Endothelial cell of umbilical vein (primary cell): ENCODE measurements at regions not wholly inside any gene's neighbourhood (a gene's known extent, or its start where the extent isn't known, plus 50 kb on each side); places are given as distances from the start of the nearest gene placed in this dataset.

Source experiments
- BruUV-seq: library from RNA; stranded (reverse); fragments of 400-500 nt; replicated peaks from 2 replicates; lab custom pipeline; 2021; lab: Mats Ljungman, UMichigan
- CTCF ChIA-PET: fragments of 300-600, 350-600 bp; sonication (Branson Sonifier 250); formaldehyde crosslinking; loops from one replicate; lab custom pipeline; 2021; ENCODE audit warnings: antibody characterized with exemption, inconsistent platforms; lab: Charles Lee
- POLR2A ChIA-PET: fragments of 300-600, 350-600 bp; sonication (Branson Sonifier 250); formaldehyde crosslinking; loops from one replicate; lab custom pipeline; 2021; ENCODE audit warnings: antibody characterized with exemption, inconsistent platforms; lab: Charles Lee
- DNase-seq: peaks from one replicate; pipeline ENCODE4 v3.0.0-alpha.2; 2011; ENCODE audit warnings: low read depth, low spot score
- FAIRE-seq: peaks from 2 replicates; lab custom pipeline; 2011; peaks lifted over from hg19 to GRCh38; lab: Jason Lieb, UNC
- H2AFZ ChIP-seq: 2 replicates; pipeline ENCODE4 v1.6.0; 2012; ENCODE audit warnings: low read depth, low read length, control low read depth, inconsistent platforms
- H3K27ac ChIP-seq: 2 replicates; pipeline ENCODE4 v1.5.1; 2011; ENCODE audit warnings: low read depth, mild to moderate bottlenecking, control low read depth, low read length, moderate library complexity; ENCODE audit not compliant: insufficient read depth
- H3K27me3 ChIP-seq, 2 experiments: 2 replicates each; pipeline versions ENCODE4 v1.6.0 to v1.6.1; 2011; ENCODE audit warnings: low read length in 2 of 2, mixed read lengths in 1 of 2; ENCODE audit not compliant: control insufficient read depth in 2 of 2, insufficient read depth in 2 of 2
- H3K36me3 ChIP-seq, 2 experiments: 2 replicates in 1 of 2; 3 replicates in 1 of 2; pipeline ENCODE4 v1.5.1; 2011; ENCODE audit warnings: low read length in 2 of 2, mild to moderate bottlenecking in 1 of 2, moderate library complexity in 1 of 2; ENCODE audit not compliant: control insufficient read depth in 2 of 2, insufficient read depth in 2 of 2; ENCODE audit errors: extremely low read depth in 1 of 2
- H3K4me1 ChIP-seq: 3 replicates; pipeline ENCODE4 v1.5.1; 2011; ENCODE audit warnings: mild to moderate bottlenecking, low read length; ENCODE audit not compliant: control insufficient read depth, insufficient read depth; ENCODE audit errors: extremely low read depth
- H3K4me2 ChIP-seq: 2 replicates; pipeline ENCODE4 v1.6.1; 2011; ENCODE audit warnings: low read length, control low read depth, mixed read lengths; ENCODE audit not compliant: insufficient read depth
- H3K4me3 ChIP-seq, 3 experiments: fragments of 200-600 bp in 1 of 3; sonication (generic), shearing (Covaris generic) in 1 of 3; replicated peaks in 1 of 3; 2 replicates each; pipeline ENCODE4 v1.5.1; 2011 to 2016; ENCODE audit warnings: control low read depth in 3 of 3, low read length in 3 of 3, mild to moderate bottlenecking in 2 of 3, inconsistent platforms in 1 of 3, low read depth in 1 of 3, moderate library complexity in 1 of 3; ENCODE audit not compliant: insufficient read depth in 1 of 3
- H3K79me2 ChIP-seq: 2 replicates; pipeline ENCODE4 v1.6.0; 2012; ENCODE audit warnings: low read length, inconsistent platforms; ENCODE audit not compliant: control insufficient read depth, insufficient read depth
- H3K9ac ChIP-seq: replicated peaks from 2 replicates; pipeline ENCODE3; 2011; ENCODE audit warnings: low read length, control low read depth; ENCODE audit not compliant: insufficient read depth; ENCODE audit errors: extremely low read depth
- H3K9me1 ChIP-seq: replicated peaks from 3 replicates; pipeline ENCODE4 v1.6.0; 2011; ENCODE audit warnings: mild to moderate bottlenecking, low read length; ENCODE audit not compliant: control insufficient read depth, insufficient read depth; ENCODE audit errors: extremely low read depth
- H3K9me3 ChIP-seq: replicated peaks from 2 replicates; pipeline ENCODE4 v1.5.1; 2012; ENCODE audit warnings: low read length, inconsistent platforms; ENCODE audit not compliant: control insufficient read depth, insufficient read depth
- H4K20me1 ChIP-seq: replicated peaks from 2 replicates; pipeline ENCODE3; 2011; ENCODE audit warnings: mild to moderate bottlenecking, low read length; ENCODE audit not compliant: control insufficient read depth, insufficient read depth; ENCODE audit errors: extremely low read depth
- EZH2 ChIP-seq: IDR thresholded peaks from 2 replicates; pipeline ENCODE4 v1.6.1; 2012; ENCODE audit warnings: borderline replicate concordance, low read depth, mild to moderate bottlenecking, moderate library complexity, low read length, inconsistent platforms; ENCODE audit not compliant: severe bottlenecking
- FOS ChIP-seq: IDR thresholded peaks from 2 replicates; pipeline ENCODE4 v1.6.1; 2011; ENCODE audit warnings: mild to moderate bottlenecking, low read length, moderate library complexity, borderline replicate concordance; ENCODE audit not compliant: insufficient read depth
- GATA2 ChIP-seq: IDR thresholded peaks from 2 replicates; pipeline ENCODE4 v1.7.0; 2011; ENCODE audit warnings: low read depth, mild to moderate bottlenecking, moderate library complexity, mixed read lengths, low read length; ENCODE audit not compliant: insufficient read length, insufficient read depth
- JUN ChIP-seq: IDR thresholded peaks from 2 replicates; pipeline ENCODE4 v1.6.1; 2011; ENCODE audit warnings: borderline replicate concordance, low read depth; ENCODE audit not compliant: insufficient read length, insufficient read depth
- MYC ChIP-seq: IDR thresholded peaks from one replicate; pipeline ENCODE4 v1.6.1; 2011; ENCODE audit warnings: mild to moderate bottlenecking, low read depth, low read length
- POLR2A ChIP-seq: IDR thresholded peaks from 2 replicates; pipeline ENCODE4 v1.6.1; 2012; ENCODE audit warnings: low read depth, mild to moderate bottlenecking, control low read depth, low read length
- POLR2AphosphoS5 ChIP-seq: IDR thresholded peaks from 2 replicates; pipeline ENCODE4 v1.6.1; 2012; ENCODE audit warnings: low read depth, mild to moderate bottlenecking, control low read depth, low read length, moderate library complexity; ENCODE audit not compliant: insufficient read depth
- dilution Hi-C: fragments of 300-500 bp; cut with MboI; formaldehyde crosslinking; loops from one replicate; pipeline ENCODE4 v1.15.0; 2019; ENCODE audit warnings: low sequenced_read_pairs; ENCODE audit not compliant: extremely low pct_ligation_motif_present
- intact Hi-C: fragments of 100-400 bp; cut with micrococcal nuclease; formaldehyde crosslinking; loops from one replicate; pipeline ENCODE4 v1.10.0; 2022
- TF ChIP-seq, protein P1 (sequence below): IDR thresholded peaks from 2 replicates; pipeline ENCODE4 v1.6.1; 2011; ENCODE audit not compliant: insufficient read depth, insufficient read length
- TF ChIP-seq, protein P2 (sequence below), 2 donors: IDR thresholded peaks; 1 replicate in 1 of 2; 2 replicates in 1 of 2; pipeline ENCODE4 v1.5.1; 2011; ENCODE audit warnings: low read length in 2 of 2, mild to moderate bottlenecking in 2 of 2, moderate library complexity in 2 of 2, control low read depth in 1 of 2, inconsistent platforms in 1 of 2, low read depth in 1 of 2; ENCODE audit not compliant: insufficient read depth in 1 of 2; ENCODE audit errors: extremely low read depth in 1 of 2

DNA sequence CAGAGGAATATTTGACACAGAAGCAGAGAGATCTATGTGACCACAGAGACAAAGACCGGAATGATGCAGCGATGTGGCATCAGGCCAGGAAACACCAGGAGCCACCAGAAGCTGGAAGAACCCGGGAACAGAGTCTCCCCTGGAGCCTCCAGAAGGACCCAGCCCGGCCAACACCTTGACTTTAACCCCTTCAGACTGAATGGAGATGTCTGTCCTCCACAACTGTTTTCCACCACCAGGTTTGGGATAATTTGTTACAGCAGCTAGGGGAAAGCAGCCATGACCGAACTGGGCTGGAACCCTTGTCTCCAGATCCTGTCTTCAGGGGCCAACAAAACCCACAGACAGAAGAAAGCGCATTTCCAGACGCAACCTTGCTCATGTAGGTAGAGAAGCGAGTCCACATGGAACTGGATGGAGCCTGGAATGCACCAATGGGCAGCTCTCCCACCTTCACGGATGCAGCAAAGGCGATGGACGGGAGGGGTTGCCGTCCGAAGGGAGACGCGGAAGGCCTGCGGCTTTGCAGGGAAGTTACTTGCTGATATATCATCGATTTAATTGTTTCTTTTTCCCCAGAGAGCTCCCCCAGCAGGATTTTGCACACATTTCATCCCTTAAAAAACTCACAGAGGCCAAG, 396.6 kb downstream of the NPHP4 start:
- H2AFZ ChIP-seq: no peak overlapping the region
- dilution Hi-C loops (no loop called here), intact Hi-C loops (no loop called here)
- no peak overlapping the region for H3K9ac ChIP-seq
- no peaks in the 10 kb centered on the region for H3K9me1 ChIP-seq
- H3K27ac ChIP-seq: no peak overlapping the region
- H3K27me3 ChIP-seq: no peaks in the 10 kb centered on the region
- H3K4me3 ChIP-seq: no peak overlapping the region
- H3K9me3 ChIP-seq: peaks cover 8% of the 10 kb centered on the region
- no peaks in the 10 kb centered on the region for H3K79me2 ChIP-seq
- H3K36me3 ChIP-seq: no peaks in the 10 kb centered on the region
- H3K4me2 ChIP-seq: no peak overlapping the region
- no peaks in the 10 kb centered on the region for H4K20me1 ChIP-seq
- CTCF ChIA-PET: no interaction called here
- no peak for FAIRE-seq
- BruUV-seq: no TSS peak
- H3K4me1 ChIP-seq: no peaks in the 10 kb centered on the region
- POLR2A ChIA-PET: no interaction called here
- DNase-seq: no peak
- TF ChIP-seq POLR2A (no peak), EZH2 (no peak), FOS (no peak), JUN (no peak), GATA2 (no peak), POLR2AphosphoS5 (no peak), MYC (no peak)
- TF ChIP-seq, protein P1, sequence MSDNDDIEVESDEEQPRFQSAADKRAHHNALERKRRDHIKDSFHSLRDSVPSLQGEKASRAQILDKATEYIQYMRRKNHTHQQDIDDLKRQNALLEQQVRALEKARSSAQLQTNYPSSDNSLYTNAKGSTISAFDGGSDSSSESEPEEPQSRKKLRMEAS: no peak
- TF ChIP-seq, protein P2, sequence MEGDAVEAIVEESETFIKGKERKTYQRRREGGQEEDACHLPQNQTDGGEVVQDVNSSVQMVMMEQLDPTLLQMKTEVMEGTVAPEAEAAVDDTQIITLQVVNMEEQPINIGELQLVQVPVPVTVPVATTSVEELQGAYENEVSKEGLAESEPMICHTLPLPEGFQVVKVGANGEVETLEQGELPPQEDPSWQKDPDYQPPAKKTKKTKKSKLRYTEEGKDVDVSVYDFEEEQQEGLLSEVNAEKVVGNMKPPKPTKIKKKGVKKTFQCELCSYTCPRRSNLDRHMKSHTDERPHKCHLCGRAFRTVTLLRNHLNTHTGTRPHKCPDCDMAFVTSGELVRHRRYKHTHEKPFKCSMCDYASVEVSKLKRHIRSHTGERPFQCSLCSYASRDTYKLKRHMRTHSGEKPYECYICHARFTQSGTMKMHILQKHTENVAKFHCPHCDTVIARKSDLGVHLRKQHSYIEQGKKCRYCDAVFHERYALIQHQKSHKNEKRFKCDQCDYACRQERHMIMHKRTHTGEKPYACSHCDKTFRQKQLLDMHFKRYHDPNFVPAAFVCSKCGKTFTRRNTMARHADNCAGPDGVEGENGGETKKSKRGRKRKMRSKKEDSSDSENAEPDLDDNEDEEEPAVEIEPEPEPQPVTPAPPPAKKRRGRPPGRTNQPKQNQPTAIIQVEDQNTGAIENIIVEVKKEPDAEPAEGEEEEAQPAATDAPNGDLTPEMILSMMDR (IDR thresholded peaks at IDR 0.05; ENCODE audit: extremely low read depth in 1 of 2, insufficient read depth in 1 of 2, low read depth in 1 of 2, low read length in 2 of 2): no peak
